Hematopoietic multipotent progenitor cell treated with erythropoietin and hydrocortisone succinate and interleukin-3 and kit ligand, for 8 days (in vitro differentiated cells): ENCODE measurements at regions not wholly inside any gene's neighbourhood (a gene's known extent, or its start where the extent isn't known, plus 50 kb on each side); places are given as distances from the start of the nearest gene placed in this dataset.

ENCODE experiments used
- DNase-seq: peaks from one replicate; pipeline ENCODE4 v3.0.0-alpha.2; 2015

GRCh38 chr7:38086857-38087256 is 91.2 kb upstream of the STARD3NL start:
- DNase-seq, result no peak

DNA sequence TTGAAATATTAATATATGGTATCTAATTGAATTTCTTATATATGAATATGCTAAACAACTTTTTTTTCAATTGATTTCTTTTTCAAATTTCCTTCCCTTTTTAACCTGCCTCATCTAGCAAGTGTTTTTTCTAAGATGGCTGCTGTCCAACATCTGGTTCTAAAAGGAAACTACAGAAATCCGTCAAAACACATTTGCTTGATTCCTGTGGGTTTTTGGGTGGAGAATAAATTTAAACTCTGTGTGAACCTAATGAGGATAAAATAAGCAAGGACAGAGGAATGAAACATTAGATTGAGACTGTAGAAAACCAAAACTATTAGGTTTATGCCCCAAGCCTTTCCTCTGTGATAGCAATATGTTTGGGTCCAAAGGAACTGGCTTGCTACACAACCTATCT is 75.5 kb upstream of the STARD3NL start:
- DNase-seq, result peak; percentile 20

DNA sequence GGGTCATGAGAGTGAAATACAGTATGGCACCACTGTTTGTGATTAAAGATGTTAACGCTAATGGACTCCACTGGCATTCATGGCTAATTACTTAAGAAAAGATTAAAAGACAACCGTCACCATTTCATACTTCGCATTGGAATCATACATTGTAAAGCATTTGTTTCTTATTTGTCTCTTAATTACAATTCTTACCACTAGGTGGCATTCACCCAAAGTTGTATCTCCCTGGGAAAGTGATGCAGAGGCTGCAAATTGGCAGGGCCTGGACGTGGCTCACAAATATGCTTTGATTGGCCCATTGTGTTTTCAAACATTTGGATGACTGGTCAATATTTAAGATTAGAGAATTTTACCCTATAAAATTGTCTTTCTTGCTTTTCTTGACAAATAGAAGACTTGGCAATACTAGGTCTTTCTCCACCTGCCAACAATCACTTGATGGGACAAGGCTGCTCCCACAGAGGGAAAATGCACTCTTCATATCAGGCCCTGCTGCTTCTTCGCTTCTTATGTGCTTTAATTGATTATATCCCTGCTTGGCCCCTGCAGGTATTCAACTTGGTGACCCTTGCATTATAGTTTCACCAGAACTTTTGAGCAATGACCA is 72.1 kb upstream of the STARD3NL start:
- peak; percentile 60 for DNase-seq

GRCh38 chr7:38107486-38107893 is 70.6 kb upstream of the STARD3NL start:
- peak; percentile 69 for DNase-seq

DNA sequence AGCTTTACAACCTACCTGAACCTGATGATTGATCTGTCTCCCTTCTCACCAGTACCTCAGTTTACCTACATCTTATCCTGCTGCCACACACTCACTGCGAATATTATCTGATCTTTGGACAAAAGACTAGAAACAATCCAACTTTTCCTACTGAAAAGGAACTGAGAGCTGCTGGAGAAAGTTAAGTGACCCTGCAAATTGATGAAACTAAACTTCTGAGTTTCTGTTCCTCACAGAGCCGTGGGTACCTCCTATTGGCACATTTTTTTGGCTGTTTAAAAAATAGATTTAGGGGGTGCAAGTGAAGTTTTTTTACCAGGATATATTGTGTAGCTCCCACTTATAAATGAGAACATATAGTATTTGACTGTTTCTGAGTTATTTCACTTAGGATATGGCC is 66.0 kb upstream of the STARD3NL start:
- DNase-seq, result no peak

DNA sequence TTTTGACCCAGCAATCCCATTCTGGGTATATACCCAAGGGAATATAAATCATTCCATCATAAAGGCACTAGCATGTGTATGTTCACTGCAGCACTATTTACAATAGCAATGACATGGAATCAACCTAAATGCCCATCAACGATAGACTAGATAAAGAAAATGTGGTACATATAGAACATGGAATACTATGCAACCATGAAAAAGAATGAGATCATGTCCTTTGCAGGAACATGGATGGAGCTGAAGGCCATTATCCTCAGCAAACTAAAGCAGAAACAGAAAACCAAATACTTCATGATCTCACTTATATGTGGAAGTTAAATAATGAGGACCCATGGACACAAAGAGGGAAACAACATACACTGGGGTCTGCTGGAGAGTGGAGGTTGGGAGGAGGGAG is 58.0 kb upstream of the STARD3NL start:
- no peak for DNase-seq

DNA sequence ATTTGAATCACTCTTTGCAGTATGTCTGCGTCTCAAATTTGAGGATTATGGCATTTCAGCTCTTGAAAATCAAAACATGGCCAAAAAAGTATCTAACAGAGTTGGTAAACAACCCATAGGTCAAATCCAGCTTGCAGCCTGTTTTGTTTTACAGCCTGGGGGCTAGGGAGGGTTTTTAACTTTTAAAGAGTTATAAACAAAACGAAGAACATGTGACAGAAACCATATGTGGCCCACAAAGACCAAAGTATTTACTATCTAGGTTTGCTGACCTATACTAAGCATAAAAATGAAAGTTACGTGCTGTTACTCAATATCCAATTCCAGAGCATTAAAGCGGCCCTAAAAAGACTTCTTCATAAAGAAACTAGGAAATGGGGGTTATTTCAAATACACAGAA is 55.5 kb upstream of the STARD3NL start:
- DNase-seq, result no peak

DNA sequence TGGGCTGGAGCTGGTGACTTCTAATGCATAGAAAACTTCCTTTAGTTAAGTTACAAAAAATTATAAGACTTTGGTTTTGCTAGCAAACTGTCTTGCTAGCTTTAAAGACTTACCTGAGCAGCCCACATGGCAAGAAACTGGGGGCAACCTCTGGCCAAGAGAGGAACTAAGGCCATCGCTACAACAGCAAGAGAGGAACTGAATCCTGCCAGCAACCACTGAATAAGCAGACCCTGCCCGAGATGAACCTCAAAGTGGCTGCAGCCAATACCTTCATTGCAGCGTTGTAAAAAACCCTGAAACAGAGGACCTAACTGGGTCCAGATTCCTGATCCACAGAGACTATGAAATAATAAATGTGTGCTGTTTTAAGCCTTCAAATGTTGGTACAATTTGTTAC is 54.6 kb upstream of the STARD3NL start:
- DNase-seq, result no peak

DNA sequence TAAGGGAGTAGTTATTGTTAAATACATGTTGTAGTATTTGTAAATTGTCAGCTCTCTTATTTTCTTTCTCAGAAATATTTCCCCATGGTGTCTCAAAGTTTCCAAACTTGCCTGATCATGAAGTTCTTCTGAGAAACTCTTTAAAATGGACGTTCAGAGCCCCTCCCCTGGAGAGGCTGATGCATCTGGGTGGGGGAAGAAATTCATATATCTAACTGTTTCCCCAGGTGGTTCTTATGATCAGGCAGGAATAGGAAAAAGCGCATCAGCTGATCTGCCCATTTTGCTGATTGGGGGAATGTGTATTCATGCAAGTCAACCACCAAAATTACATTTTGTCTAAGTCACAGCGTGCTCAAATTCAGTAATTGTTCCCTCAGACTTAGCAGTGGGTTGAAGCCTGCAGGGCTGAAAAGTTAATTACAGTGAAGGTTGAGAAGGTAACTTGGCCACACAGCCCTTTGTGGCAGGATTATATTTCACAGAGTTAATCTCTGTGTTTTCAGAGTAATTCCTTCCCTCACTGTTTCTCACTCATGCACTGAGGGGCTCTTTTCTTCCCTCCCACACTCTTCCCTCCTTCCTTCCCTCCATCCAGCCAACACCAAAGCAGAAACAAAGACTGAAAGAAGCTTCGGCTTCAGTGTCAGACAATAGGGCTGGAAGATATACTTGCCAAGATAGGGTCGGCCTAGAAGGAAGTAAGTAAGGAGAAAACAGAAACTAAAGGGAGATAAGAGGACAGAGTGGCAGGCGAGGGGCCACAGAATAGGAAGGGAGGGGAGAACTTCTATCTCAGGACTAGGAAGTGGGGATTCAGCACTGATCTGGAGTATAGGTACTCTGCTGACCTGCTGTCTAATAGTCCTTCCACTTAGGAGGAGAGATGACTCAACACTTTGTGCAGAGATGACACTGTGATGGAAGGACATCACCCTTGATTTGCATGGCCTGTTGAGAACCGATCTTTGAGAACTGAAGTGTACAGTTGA is 50.5 kb upstream of the STARD3NL start:
- DNase-seq, result peak; percentile 46
